DOHH2 (cell line): ENCODE measurements at regions not wholly inside any gene's neighbourhood (a gene's known extent, or its start where the extent isn't known, plus 50 kb on each side); places are given as distances from the start of the nearest gene placed in this dataset.

Experiments
- H3F3A ChIP-seq: fragments of 200-600 bp; sonication (generic), shearing (Covaris generic); 2 replicates; pipeline ENCODE4 v1.6.0; 2016; ENCODE audit warnings: antibody characterized with exemption, mild to moderate bottlenecking; ENCODE audit not compliant: control insufficient read depth, insufficient read depth
- H3K27ac ChIP-seq: fragments of 200-600 bp; sonication (generic); 2 replicates; pipeline ENCODE4 v1.5.1; 2014; ENCODE audit warnings: low read depth, mild to moderate bottlenecking, low read length, moderate library complexity
- H3K27me3 ChIP-seq: fragments of 200-600 bp; sonication (generic); 2 replicates; pipeline ENCODE4 v1.6.1; 2014; ENCODE audit warnings: mild to moderate bottlenecking, low read length, mixed read lengths; ENCODE audit not compliant: control insufficient read depth
- H3K36me3 ChIP-seq: fragments of 200-600 bp; sonication (generic); 2 replicates; pipeline ENCODE4 v1.6.1; 2014; ENCODE audit warnings: mild to moderate bottlenecking, low read length, moderate library complexity, mixed read lengths; ENCODE audit not compliant: control insufficient read depth
- H3K4me1 ChIP-seq: fragments of 200-600 bp; sonication (generic); 2 replicates; pipeline ENCODE4 v1.6.1; 2014; ENCODE audit warnings: mild to moderate bottlenecking, low read length, mixed read lengths; ENCODE audit not compliant: control insufficient read depth
- H3K4me2 ChIP-seq: fragments of 200-600 bp; sonication (generic); 2 replicates; pipeline ENCODE4 v1.6.0; 2014; ENCODE audit warnings: mild to moderate bottlenecking, low read length, moderate library complexity
- H3K4me3 ChIP-seq: fragments of 200-600 bp; sonication (generic); 2 replicates; pipeline ENCODE4 v1.5.1; 2014; ENCODE audit warnings: mild to moderate bottlenecking, low read length, mixed read lengths
- H3K79me2 ChIP-seq: fragments of 200-600 bp; sonication (generic); 2 replicates; pipeline ENCODE4 v1.6.1; 2014; ENCODE audit warnings: mild to moderate bottlenecking, low read length, mixed read lengths; ENCODE audit not compliant: control insufficient read depth
- H3K9me2 ChIP-seq: fragments of 200-600 bp; sonication (generic); replicated peaks from 2 replicates; pipeline ENCODE4 v1.6.1; 2014; ENCODE audit warnings: mild to moderate bottlenecking, low read length, mixed read lengths; ENCODE audit not compliant: control insufficient read depth
- H3K9me3 ChIP-seq: fragments of 200-600 bp; sonication (generic); 2 replicates; pipeline ENCODE4 v1.6.1; 2014; ENCODE audit warnings: antibody characterized with exemption, low read length, mixed read lengths; ENCODE audit not compliant: control insufficient read depth, insufficient read depth
- H4K20me1 ChIP-seq: fragments of 200-600 bp; sonication (generic); 2 replicates; pipeline ENCODE4 v1.6.0; 2014; ENCODE audit warnings: low read depth, mild to moderate bottlenecking, antibody characterized with exemption, low read length, moderate library complexity; ENCODE audit not compliant: control insufficient read depth, insufficient read depth
- CTCF ChIP-seq: fragments of 200-600 bp; sonication (generic); IDR thresholded peaks from one replicate; pipeline ENCODE4 v1.5.1; 2014; ENCODE audit warnings: antibody characterized with exemption, mild to moderate bottlenecking, low read depth, low read length; ENCODE audit not compliant: poor library complexity, severe bottlenecking
- EZH2phosphoT487 ChIP-seq: fragments of 200-600 bp; sonication (generic); IDR thresholded peaks from 2 replicates; pipeline ENCODE4 v1.6.1; 2017; ENCODE audit warnings: borderline replicate concordance, mild to moderate bottlenecking, antibody characterized with exemption, low read length, moderate library complexity, mixed read lengths

GRCh38 chrX:13220916-13221315 is 98.9 kb downstream of the ATXN3L start:
- H3K4me1 ChIP-seq, result no peaks in the 10 kb centered on the region
- no peaks in the 10 kb centered on the region for H3K36me3 ChIP-seq
- no peaks in the 10 kb centered on the region for H3K27me3 ChIP-seq
- H4K20me1 ChIP-seq, result no peaks in the 10 kb centered on the region
- H3K9me2 ChIP-seq, result no peaks in the 10 kb centered on the region
- H3F3A ChIP-seq, result no peaks in the 10 kb centered on the region
- no peak overlapping the region for H3K4me3 ChIP-seq
- H3K27ac ChIP-seq, result no peak overlapping the region
- H3K79me2 ChIP-seq, result no peaks in the 10 kb centered on the region
- no peaks in the 10 kb centered on the region for H3K9me3 ChIP-seq
- TF ChIP-seq CTCF (no peak), EZH2phosphoT487 (no peak)
- H3K4me2 ChIP-seq, result no peak overlapping the region

GRCh38 chrX:13219991-13220764 is 99.7 kb downstream of the ATXN3L start:
- Histone ChIP-seq H3K9me3 (no peaks in the 10 kb centered on the region), H3K4me1 (no peaks in the 10 kb centered on the region), H3K79me2 (no peaks in the 10 kb centered on the region), H3K4me3 (no peak overlapping the region), H3K36me3 (no peaks in the 10 kb centered on the region), H4K20me1 (no peaks in the 10 kb centered on the region), H3K27me3 (no peaks in the 10 kb centered on the region), H3F3A (no peaks in the 10 kb centered on the region), H3K27ac (no peak overlapping the region), H3K9me2 (no peaks in the 10 kb centered on the region), H3K4me2 (no peak overlapping the region)
- TF ChIP-seq EZH2phosphoT487 (no peak), CTCF (no peak)

- Histone ChIP-seq H3K4me2 (no peak overlapping the region), H3K4me3 (no peak overlapping the region), H3K9me3 (no peaks in the 10 kb centered on the region), H3K27ac (no peak overlapping the region), H3K36me3 (no peaks in the 10 kb centered on the region), H3F3A (no peaks in the 10 kb centered on the region), H3K9me2 (no peaks in the 10 kb centered on the region), H3K27me3 (no peaks in the 10 kb centered on the region), H4K20me1 (no peaks in the 10 kb centered on the region), H3K4me1 (no peaks in the 10 kb centered on the region), H3K79me2 (no peaks in the 10 kb centered on the region)
- TF ChIP-seq EZH2phosphoT487 (no peak), CTCF (no peak)
These were observed 101.1 kb downstream of the ATXN3L start for GRCh38 chrX:13218758-13219157.
